Middle frontal gyrus (tissue), 1 donor: ENCODE measurements at regions not wholly inside any gene's neighbourhood (a gene's known extent, or its start where the extent isn't known, plus 50 kb on each side); places are given as distances from the start of the nearest gene placed in this dataset.
"Not testable (repeated sequence)": the region's sequence is repeated elsewhere in the genome, so short reads cannot be mapped to it uniquely, and the experiment has no call there.

Experiments
- DNase-seq: peaks from one replicate; pipeline ENCODE4 v3.0.0-alpha.2; 2015; ENCODE audit warnings: low spot score; ENCODE audit errors: extremely low spot score

DNA sequence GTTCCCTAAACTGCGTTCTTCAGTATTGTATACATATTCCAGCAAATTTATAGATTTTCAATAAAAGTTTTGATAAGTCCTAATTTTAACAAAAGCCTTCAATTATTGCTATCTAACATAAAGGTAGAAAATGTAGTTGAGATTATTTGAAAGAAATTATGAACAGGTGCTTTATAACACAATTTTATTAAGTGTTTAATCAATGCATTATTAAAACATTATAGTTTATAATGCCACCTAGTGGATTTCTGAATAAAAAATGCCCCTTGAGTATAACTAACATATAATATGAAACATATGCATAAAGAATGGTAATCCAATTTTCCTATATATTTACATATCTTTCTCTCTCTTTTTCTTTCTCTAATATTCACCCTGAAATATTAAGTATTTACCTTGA is 515.3 kb downstream of the SLC6A15 start:
- DNase-seq = no peak

DNA sequence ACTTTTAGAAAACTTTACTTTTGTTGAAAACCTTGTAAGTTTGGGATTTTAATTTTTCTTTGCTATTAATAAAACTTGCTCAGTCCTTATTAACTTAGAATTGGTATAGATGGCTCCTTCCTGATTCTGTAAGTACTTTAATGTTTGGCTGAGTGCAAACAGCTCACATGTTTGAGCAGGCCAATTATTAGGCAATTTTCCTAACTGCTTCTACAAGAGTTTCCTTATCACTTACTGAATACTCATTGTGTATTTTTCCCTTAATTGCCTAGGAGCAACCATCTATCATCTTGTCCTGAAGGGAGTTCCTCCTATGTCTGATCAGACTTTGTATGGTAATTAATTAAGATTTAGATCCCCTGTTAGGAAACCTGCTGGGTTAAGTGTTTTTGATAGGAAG is 521.4 kb downstream of the SLC6A15 start:
- not testable (repeated sequence) for DNase-seq

DNA sequence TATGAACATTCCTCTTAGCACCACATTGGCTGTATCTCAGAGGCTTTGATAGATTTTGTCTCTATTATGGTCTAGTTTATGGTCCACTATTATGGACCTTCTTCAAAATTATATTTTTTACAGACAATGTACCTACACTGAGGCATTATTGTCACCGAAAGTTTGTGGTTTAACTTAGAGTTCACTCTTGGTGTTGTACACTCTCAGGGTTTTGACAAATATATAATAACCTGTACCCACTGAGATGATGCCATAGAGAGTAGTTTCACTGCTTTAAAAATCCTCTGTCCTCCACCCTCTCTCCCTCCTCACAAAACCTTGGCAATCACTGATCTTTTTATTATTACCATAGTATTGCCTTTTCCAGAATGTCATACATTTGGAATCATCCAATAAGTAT is 528.2 kb downstream of the SLC6A15 start:
- DNase-seq = no peak

DNA sequence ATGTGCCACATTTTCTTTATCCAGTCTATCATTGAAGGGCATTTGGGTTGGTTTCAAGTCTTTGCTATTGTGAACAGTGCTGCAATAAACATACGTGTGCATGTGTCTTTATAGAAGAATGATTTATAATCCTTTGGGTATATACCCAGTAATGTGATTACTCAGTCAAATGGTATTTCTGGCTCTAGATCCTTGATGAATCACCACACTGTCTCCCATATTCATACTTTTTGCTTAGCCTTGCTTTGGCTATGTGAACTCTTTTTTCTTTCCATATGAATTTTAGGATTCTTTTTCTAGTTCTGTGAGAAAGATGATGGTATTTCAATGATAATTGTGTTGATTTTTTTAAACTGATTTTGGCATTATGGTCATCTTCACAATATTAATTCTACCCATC is 530.1 kb downstream of the SLC6A15 start:
- DNase-seq = not testable (repeated sequence)

DNA sequence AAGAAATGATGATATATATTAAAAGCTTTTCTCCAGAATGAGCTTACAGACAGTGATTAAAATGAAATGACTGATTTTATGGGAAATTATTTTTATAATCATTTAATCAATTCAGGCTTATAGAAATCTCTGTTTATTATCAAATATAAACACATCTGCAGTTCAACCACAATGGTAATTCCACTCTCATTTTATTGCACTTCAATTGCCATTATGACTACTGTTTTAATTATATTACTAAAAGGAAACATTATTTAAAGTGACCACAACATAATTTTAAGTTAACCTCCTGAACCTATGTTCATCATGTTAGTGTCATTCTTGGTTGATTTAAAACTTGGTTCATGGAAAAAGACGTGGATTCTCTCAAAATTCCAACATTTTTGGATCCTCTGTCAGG is 536.3 kb downstream of the SLC6A15 start:
- no peak for DNase-seq

DNA sequence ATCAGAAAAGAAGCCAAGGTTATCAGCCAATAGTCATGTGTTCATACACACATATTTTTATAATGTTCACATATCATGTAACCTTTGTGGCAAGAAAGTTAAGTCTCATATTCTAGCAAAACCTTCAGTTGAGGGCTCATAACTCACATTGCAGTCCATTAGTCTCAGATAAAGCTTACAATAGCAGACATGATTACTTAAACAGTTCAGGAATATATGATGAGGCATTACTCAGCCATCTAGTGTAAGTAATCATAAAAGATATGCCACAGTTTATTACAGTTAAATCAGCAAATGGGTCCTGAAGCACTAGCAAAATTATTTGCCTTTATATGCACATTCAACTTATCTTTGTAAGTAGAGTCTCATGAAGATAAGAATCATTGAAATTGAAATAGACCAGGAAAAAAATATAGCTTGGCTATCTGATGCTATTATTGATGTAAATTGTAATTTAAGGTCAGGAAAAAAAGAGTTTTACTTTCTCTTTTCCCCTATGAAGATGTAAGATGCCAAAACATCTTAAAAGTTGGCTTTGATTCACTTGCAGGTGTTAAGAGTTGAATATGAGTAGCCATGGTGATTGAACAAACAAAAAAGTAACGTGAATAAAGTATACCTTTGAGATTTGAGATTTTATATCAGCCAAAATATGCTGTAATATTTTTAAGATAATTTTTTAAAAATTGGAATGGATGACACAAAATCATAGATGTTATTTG is 537.0 kb downstream of the SLC6A15 start:
- DNase-seq = no peak

DNA sequence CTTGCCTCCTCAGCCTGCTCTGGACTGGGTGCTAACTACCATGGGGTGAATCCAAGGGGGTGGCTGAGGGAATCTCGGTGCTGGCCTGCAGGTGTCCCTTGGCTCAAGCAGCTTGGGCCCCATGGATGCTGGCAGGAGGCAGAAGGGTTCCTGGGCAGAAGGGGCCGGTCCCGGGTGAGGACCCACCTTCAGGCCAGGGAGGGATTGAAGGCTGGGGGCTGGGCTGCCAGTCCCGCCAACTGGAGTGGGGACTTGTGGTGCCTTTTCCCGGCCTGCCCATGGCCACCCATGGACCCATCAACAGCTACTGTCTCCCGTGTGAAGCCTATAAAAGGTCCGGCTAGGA is 550.1 kb downstream of the SLC6A15 start:
- DNase-seq = no peak

DNA sequence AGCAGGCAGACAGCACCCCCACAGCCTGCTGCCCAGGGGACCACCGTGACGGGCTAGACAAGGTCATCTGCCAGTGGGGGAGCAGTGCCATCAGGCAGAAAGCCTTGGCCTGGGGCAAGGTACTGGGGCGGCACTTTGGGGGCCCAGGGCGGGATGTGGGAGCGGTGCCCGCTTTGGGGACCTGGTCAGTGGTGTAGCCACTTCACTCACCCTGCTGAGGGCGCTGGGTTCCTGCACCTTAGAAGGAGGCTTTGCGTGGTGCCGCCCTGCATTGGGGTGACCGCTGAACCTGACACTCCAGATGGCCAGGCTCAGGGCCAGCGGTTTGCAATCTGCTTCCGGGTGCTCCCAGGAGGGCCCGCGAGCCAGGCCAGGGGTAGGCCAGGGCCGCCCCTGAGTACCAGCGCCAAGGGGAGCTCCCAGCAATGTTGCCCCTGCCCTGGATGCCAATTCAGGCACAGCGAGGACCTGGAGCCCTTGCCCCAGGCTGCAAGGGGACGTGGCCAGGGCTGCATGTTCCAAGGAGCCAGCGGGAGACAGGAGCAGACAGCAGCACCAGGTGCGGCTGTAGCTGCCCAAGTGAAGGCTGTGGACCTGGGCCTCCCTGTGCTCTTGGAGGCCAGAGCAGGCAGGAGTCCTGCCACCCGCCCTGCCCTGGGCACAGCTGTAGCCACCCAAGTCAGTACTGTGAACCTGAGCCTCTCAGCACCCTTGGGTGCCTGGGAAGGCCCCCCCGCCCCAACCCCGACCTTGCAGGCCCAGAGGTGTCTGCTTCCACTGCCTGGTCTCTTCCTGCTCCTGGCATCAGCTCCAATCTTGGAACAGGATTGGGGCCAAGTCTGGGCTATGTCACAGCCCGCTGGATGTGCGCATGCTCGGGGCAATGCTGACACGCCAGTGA is 550.7 kb downstream of the SLC6A15 start:
- DNase-seq = no peak

DNA sequence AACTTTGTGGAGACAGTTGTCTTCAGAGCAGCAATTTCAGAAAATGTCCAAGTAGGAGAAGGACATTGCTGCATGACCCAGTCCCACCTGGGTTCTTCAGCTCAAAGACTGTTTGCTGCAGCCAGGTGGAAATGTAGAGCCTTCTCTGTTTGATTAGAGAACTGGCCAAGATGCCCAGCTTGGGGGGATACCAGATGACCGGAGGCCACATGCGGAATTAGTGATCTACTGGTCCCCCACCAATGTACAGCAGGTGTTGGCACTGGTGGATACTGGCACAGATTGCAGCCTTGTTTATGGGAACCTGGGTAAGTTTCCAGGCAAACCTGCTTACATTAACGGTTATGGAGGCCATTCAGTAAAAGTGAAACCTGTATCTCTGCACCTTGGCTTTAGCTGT is 555.3 kb downstream of the SLC6A15 start:
- no peak for DNase-seq

DNA sequence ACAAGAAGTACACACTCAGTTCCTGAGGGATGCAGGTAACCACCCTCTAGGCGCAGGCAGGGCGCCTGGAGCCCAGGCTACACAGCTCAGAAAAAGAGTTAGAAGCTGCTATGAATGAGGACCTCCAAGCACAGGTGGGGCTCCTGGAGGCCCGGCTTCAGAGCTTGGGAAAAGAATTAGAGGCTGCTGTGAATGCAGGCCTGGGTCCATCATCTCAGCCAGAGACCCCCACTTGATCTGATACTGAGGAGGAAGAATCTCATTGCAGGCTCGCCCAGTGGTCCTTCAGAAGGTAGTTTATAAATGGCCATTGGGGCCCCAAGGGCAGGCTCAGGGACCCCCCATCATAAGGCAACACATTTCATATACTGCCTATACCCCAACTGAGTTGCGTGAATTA is 556.4 kb downstream of the SLC6A15 start:
- no peak for DNase-seq

DNA sequence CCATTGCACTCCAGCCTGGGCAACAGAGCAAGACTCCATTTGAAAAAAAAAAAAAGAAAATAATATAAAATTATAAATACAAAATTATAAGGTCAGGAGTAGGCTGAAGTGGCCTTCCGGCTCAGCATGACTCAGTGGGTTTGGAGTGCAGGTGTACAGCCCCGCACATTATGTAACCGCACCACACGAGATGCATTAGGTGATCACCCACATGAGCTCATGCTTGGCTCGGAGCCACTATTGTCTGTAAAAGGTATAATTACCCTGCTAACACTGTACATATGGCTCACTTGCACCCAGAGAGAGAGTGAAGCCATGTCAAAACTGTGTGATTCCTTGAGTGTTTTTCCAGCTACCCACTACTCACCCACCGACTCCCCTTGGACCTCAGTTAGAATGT is 557.0 kb downstream of the SLC6A15 start:
- DNase-seq = no peak

DNA sequence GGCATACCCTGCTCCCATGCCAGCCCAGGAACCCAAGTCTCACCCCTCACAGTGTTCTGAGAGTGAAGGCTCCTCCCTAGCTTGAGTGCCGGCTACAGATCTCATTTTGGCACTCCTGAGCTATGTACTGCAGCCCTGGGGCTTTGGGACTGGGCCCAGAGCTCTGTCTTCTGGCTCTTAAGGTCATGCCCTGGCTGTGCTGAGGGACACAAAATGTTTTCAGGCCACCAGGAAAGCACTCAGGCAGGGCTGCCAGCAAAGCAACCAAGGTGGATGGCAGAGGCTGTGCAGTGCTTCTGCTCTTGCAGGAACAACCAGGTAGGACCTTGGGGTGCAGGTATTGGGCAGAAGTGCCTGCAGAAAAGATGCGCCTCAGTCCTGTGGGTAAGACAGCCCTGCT is 564.0 kb downstream of the SLC6A15 start:
- no peak for DNase-seq

DNA sequence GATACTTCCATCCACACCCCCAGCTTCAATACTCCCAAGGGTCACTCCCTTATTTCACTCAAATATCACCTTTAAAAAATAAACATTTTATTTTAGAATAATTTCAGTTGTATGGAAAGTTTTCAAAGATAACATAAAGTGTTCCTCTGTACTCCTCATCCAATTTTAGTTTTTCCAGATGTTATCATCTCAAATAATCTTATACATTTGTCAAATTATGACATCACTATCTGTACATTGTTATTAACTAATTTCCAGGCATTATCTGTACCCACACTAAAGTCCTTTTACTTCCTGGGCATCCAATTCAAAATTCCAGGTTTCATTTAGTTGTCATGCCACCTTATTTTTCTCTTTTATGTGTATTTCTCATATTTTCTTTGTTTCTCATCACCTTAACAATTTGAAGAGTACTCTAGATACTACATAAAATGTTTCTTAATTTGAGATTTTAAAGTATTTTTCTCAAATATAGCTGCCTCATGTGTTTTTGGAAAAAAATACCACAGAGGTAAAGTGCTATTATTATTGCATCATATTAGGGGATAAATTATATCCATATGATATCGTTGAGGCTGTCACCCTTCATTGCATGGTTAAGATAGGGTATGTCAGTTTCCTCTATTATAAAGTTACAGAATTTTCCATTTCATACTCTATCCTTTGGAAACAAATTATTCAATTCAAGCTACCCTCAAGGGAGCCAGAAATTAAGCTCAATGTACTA is 571.0 kb downstream of the SLC6A15 start:
- DNase-seq = no peak

DNA sequence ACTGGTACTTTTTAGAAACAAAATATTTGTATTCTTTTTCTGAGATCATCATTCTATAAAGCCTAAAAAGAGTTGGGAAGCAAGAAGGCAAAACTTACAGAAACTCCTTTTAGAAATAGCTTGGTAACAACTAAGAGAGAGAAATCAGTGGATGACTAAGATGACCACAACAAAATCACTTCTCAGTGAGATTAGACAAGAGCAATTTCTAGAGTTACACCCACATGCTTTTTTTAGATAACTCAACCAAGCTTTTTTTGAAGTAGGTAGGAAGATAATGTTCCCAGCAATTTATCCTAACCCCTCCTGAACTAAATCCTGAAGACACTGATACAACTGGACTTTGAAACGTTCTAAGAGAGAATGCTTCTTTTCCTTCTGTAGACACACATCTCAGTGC is 576.4 kb downstream of the SLC6A15 start:
- DNase-seq = no peak

DNA sequence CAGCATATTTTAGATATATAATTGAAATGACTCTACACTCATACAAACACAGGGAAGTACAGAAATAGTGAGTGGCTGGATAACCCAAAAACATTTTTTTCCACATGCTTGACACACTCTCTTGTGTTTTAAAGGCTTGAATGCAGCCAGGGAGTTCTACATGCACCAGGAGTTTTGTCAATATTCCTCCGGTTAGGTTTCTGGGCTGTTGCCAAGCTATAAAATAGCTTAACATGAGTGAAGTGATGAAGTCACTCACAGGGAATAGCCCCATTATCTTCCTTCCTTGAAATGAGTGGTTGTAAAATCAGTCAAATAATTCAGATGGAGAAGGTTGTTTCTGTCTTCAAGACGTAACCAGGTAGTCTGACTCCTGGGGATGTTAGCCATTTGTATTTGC is 582.7 kb downstream of the SLC6A15 start:
- DNase-seq = no peak

DNA sequence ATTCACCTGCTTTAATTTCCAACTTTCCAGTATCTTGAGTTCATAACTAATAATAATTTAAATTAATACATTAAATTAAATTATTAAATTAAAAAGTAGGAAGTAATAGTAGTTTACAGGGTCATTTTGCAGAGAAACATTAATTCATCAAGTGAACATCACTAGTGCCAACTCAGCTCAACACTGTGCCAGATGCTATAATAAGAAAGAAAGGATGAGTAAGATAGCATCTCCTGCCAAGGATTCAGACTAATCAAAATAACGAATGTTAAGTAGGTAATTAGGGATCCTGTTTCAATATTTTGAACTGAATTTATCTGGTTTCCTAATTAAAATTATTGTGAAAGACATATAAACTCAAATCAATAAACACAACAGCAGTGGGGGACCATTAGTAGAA is 596.7 kb downstream of the SLC6A15 start:
- DNase-seq = no peak

DNA sequence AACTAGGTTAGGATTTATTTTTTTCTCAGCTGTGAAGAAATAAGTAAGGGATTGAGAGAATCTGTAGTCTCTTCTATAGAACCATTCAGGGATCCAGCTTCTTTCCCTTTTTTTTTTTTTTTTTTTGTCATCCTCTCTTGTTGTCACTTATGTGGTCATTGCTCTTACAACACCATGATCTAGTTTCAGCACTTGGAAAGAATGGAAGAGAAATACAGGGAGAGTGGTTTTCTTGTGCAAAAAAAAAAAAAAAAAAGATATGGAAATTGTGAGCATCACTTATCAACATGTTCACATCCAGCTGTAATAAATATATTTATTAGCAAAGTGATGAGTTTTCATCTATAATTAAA is 599.3 kb downstream of the SLC6A15 start:
- DNase-seq = no peak

DNA sequence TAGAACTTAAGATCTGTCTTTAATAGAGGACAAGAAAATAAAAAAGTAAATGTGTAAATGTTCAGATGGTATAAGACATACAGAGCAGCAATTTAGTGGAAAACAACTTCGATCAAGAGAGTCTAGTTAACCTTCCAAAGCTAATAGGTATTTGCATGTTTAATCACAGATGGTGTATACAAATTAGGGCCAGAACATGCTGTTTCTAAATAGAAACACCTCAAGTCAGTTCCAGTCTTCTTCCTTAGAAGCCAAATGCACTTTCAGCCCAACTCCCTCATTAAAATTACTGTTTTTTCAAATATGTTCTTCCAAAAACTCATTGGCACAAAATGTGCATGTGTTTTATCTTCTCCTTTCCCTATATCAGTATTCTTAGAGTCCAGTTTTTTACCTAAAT is 604.4 kb downstream of the SLC6A15 start:
- DNase-seq = no peak

DNA sequence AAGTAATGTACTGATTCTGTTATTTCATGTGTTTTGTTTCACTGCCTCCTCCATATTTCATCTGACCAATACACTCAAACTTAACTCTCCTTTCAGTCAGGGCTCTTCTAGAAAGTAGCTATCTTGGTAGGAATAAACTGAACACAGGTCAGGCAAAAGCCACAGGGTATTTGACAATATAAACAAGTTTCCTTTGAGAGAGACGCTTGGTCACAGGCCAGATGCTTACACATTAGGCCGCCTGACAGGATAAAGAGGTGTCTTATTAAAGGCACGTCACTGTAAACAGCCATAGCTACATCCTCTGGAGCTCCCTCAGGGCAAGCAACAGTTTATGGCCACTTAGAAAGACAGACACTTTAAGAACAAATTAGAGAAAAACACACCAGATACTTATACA is 607.5 kb downstream of the SLC6A15 start:
- DNase-seq = no peak

DNA sequence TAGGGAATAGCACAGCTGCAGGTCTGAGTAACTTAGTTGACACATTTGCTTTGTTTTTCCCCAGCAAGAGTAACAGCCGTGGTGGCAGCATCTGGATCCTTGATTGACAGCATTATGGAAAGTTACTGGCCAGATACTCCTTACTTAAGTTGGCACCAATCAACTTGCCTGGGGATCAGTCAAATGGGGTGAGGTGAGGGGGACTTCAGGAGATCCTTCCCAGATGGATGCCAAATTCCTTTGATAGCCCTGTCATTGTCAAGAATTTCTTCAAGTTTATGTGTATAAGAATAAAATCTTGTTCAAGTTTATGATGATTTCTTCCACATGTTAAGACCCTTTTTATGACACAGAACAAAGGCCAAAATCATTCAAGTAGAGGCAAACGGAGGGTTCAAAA is 618.4 kb downstream of the SLC6A15 start:
- no peak for DNase-seq

DNA sequence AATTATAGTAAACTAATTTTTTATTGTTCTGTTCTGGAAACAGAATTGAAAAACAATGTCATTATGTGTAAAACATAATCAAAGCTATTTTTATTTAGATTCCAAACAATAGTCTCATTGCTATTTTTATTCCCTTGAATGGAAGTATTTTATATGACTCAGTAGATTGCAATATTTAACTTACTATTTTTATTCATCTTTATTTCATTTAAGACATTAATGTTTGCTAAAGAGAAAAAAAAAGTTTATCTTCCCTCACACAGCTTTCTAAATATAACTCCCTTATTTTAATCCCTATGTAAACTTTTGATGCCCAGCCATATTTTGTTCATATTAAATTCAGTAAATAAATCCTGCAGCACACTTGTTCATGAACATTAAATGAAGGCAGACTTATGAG is 622.4 kb downstream of the SLC6A15 start:
- DNase-seq = no peak

DNA sequence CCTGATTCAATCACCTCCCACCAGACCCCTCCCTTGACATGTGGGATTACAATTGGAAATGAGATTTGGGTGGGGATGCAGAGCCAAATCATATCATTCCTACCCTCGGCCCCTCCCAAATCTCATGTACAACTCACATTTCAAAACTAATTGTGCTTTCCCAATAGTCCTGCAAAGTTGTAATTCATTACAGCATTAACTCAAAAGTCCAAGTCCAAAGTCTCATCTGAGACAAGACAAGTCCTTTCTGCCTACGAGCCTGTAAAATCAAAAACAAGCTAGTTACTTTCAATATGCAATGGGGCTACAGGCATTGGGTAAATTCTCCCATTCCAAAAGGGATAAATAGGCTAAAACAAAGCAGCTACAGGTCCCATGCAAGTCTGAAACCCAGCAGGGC is 634.6 kb downstream of the SLC6A15 start:
- DNase-seq = no peak
